WTC11 (cell line): ENCODE measurements at regions not wholly inside any gene's neighbourhood (a gene's known extent, or its start where the extent isn't known, plus 50 kb on each side); places are given as distances from the start of the nearest gene placed in this dataset.

Experiments
- ATAC-seq: fragments of 200-7000 bp; cut with Tn5 transposase; 2 replicates; pipeline ENCODE4 v1.10.0; 2021; ENCODE audit warnings: mild to moderate bottlenecking, moderate library complexity
- CTCF ChIA-PET: fragments of 300-600 bp; sonication (Branson Sonifier 250); formaldehyde crosslinking; loops from one replicate; lab custom pipeline; 2021; ENCODE audit warnings: antibody characterized with exemption; lab: Charles Lee
- POLR2A ChIA-PET: fragments of 350-600 bp; sonication (Branson Sonifier 250); formaldehyde crosslinking; loops from one replicate; lab custom pipeline; 2021; ENCODE audit warnings: antibody characterized with exemption; lab: Charles Lee
- DNase-seq: peaks from one replicate; pipeline ENCODE4 v3.0.0; 2021; ENCODE audit warnings: low spot score
- H3K27ac Mint-ChIP-seq: 2 replicates; pipeline ENCODE4 v1.8.0; 2021; ENCODE audit warnings: mixed read lengths
- H3K27me3 Mint-ChIP-seq: 2 replicates; pipeline ENCODE4 v1.8.0; 2021; ENCODE audit warnings: low read depth, mild to moderate bottlenecking, moderate library complexity, mixed read lengths
- H3K36me3 Mint-ChIP-seq: 2 replicates; pipeline ENCODE4 v1.8.0; 2021; ENCODE audit warnings: mixed read lengths
- H3K4me1 Mint-ChIP-seq: 2 replicates; pipeline ENCODE4 v1.8.0; 2022; ENCODE audit warnings: mixed read lengths
- H3K4me3 Mint-ChIP-seq: 2 replicates; pipeline ENCODE4 v1.8.0; 2021; ENCODE audit warnings: mild to moderate bottlenecking, moderate library complexity, mixed read lengths
- H3K9me3 Mint-ChIP-seq: 2 replicates; pipeline ENCODE4 v1.8.0; 2021; ENCODE audit warnings: mixed read lengths
- CDX4 ChIP-seq: fragments of 250-450 bp; sonication (Bioruptor Pico); IDR thresholded peaks from 2 replicates; pipeline ENCODE4 v1.9.0; 2021; ENCODE audit warnings: moderate library complexity, mild to moderate bottlenecking, inconsistent platforms, borderline replicate concordance
- HMGXB4 ChIP-seq: sonication (generic); formaldehyde crosslinking; IDR thresholded peaks from 2 replicates; pipeline ENCODE4 v1.8.1; 2023; ENCODE audit warnings: mild to moderate bottlenecking, moderate library complexity, missing genetic modification reagents
- IRF2 ChIP-seq: sonication (generic); formaldehyde crosslinking; IDR thresholded peaks from 2 replicates; pipeline ENCODE4 v1.8.0; 2022; ENCODE audit warnings: low read depth, missing genetic modification reagents, borderline replicate concordance
- JUN ChIP-seq: sonication (generic); formaldehyde crosslinking; IDR thresholded peaks from 2 replicates; pipeline ENCODE4 v1.8.0; 2023; ENCODE audit warnings: mild to moderate bottlenecking, missing genetic modification reagents
- MXD4 ChIP-seq: fragments of 250-450 bp; sonication (Bioruptor Pico); IDR thresholded peaks from 2 replicates; pipeline ENCODE4 v1.8.0; 2021; ENCODE audit warnings: mild to moderate bottlenecking, moderate library complexity, borderline replicate concordance
- SMAD3 ChIP-seq: sonication (generic); formaldehyde crosslinking; IDR thresholded peaks from 2 replicates; pipeline ENCODE4 v1.8.0; 2022; ENCODE audit warnings: missing genetic modification reagents, mild to moderate bottlenecking, borderline replicate concordance
- TEAD4 ChIP-seq: sonication (generic); formaldehyde crosslinking; IDR thresholded peaks from 2 replicates; pipeline ENCODE4 v1.8.0; 2022; ENCODE audit warnings: mild to moderate bottlenecking, missing genetic modification reagents
- ZBTB21 ChIP-seq: sonication (generic); formaldehyde crosslinking; IDR thresholded peaks from 2 replicates; pipeline ENCODE4 v1.8.1; 2023; ENCODE audit warnings: mild to moderate bottlenecking, missing genetic modification reagents, borderline replicate concordance
- ZNF138 ChIP-seq: sonication (generic); formaldehyde crosslinking; conservative IDR thresholded peaks from 2 replicates; pipeline ENCODE4 v1.8.1; 2022; ENCODE audit warnings: mild to moderate bottlenecking, moderate library complexity, missing genetic modification reagents
- ZNF232 ChIP-seq: sonication (generic); formaldehyde crosslinking; IDR thresholded peaks from 2 replicates; pipeline ENCODE4 v1.8.0; 2022; ENCODE audit warnings: mild to moderate bottlenecking, missing genetic modification reagents
- ZNF532 ChIP-seq: fragments of 250-450 bp; sonication (Bioruptor Pico); IDR thresholded peaks from 2 replicates; pipeline ENCODE4 v1.9.0; 2021; ENCODE audit warnings: mild to moderate bottlenecking, borderline replicate concordance
- ZNF671 ChIP-seq: fragments of 250-450 bp; sonication (Bioruptor Pico); IDR thresholded peaks from 2 replicates; pipeline ENCODE4 v1.8.0; 2021; ENCODE audit warnings: mild to moderate bottlenecking
- TF ChIP-seq, protein P1 (sequence below): sonication (generic); formaldehyde crosslinking; IDR thresholded peaks from 2 replicates; pipeline ENCODE4 v1.8.0; 2023; ENCODE audit warnings: missing genetic modification reagents, mild to moderate bottlenecking, borderline replicate concordance
- TF ChIP-seq, protein P2 (sequence below): sonication (generic); formaldehyde crosslinking; IDR thresholded peaks from 2 replicates; pipeline ENCODE4 v1.8.0; 2022; ENCODE audit warnings: mild to moderate bottlenecking, missing genetic modification reagents

GRCh38 chr5:109531262-109531661 lies 121.5 kb upstream of the PJA2 start:
- ChIA-PET POLR2A (no interaction called here), CTCF (no interaction called here)
- DNase-seq (no peak), ATAC-seq (no peak)
- TF ChIP-seq ZBTB21: no peak
- TF ChIP-seq CDX4: no peak
- TF ChIP-seq ZNF138 (CRISPR knock-in tag): no peak
- TF ChIP-seq, protein P1, sequence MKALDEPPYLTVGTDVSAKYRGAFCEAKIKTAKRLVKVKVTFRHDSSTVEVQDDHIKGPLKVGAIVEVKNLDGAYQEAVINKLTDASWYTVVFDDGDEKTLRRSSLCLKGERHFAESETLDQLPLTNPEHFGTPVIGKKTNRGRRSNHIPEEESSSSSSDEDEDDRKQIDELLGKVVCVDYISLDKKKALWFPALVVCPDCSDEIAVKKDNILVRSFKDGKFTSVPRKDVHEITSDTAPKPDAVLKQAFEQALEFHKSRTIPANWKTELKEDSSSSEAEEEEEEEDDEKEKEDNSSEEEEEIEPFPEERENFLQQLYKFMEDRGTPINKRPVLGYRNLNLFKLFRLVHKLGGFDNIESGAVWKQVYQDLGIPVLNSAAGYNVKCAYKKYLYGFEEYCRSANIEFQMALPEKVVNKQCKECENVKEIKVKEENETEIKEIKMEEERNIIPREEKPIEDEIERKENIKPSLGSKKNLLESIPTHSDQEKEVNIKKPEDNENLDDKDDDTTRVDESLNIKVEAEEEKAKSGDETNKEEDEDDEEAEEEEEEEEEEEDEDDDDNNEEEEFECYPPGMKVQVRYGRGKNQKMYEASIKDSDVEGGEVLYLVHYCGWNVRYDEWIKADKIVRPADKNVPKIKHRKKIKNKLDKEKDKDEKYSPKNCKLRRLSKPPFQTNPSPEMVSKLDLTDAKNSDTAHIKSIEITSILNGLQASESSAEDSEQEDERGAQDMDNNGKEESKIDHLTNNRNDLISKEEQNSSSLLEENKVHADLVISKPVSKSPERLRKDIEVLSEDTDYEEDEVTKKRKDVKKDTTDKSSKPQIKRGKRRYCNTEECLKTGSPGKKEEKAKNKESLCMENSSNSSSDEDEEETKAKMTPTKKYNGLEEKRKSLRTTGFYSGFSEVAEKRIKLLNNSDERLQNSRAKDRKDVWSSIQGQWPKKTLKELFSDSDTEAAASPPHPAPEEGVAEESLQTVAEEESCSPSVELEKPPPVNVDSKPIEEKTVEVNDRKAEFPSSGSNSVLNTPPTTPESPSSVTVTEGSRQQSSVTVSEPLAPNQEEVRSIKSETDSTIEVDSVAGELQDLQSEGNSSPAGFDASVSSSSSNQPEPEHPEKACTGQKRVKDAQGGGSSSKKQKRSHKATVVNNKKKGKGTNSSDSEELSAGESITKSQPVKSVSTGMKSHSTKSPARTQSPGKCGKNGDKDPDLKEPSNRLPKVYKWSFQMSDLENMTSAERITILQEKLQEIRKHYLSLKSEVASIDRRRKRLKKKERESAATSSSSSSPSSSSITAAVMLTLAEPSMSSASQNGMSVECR: no peak
- no peak for TF ChIP-seq IRF2 (CRISPR knock-in tag)
- TF ChIP-seq ZNF532: no peak
- no peak for TF ChIP-seq JUN (CRISPR knock-in tag)
- TF ChIP-seq ZNF671 (CRISPR knock-in tag): no peak
- no peak for TF ChIP-seq MXD4 (CRISPR knock-in tag)
- Mint-ChIP-seq H3K36me3 (no peaks in the 10 kb centered on the region), H3K9me3 (no peaks in the 10 kb centered on the region), H3K27ac (no peak overlapping the region), H3K27me3 (no peaks in the 10 kb centered on the region), H3K4me1 (no peaks in the 10 kb centered on the region), H3K4me3 (no peak overlapping the region)

GRCh38 chr5:109529987-109530386 lies 120.2 kb upstream of the PJA2 start:
- no peaks in the 10 kb centered on the region for H3K9me3 Mint-ChIP-seq
- no peak for TF ChIP-seq SMAD3
- TF ChIP-seq HMGXB4: no peak
- no peak for TF ChIP-seq ZNF232
- no peak for TF ChIP-seq TEAD4 (CRISPR knock-in tag)
- no peak for TF ChIP-seq ZNF138 (CRISPR knock-in tag)
- TF ChIP-seq, protein P2, sequence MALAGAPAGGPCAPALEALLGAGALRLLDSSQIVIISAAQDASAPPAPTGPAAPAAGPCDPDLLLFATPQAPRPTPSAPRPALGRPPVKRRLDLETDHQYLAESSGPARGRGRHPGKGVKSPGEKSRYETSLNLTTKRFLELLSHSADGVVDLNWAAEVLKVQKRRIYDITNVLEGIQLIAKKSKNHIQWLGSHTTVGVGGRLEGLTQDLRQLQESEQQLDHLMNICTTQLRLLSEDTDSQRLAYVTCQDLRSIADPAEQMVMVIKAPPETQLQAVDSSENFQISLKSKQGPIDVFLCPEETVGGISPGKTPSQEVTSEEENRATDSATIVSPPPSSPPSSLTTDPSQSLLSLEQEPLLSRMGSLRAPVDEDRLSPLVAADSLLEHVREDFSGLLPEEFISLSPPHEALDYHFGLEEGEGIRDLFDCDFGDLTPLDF (CRISPR knock-in tag): no peak
- TF ChIP-seq, protein P1: no peak

More at GRCh38 chr5:109529987-109530386, 120.2 kb upstream of the PJA2 start:
- no peak overlapping the region for H3K27ac Mint-ChIP-seq
- POLR2A ChIA-PET: no interaction called here
- ATAC-seq (no peak), DNase-seq (no peak)
- no peak overlapping the region for H3K4me3 Mint-ChIP-seq
- H3K4me1 Mint-ChIP-seq: no peaks in the 10 kb centered on the region
- no peaks in the 10 kb centered on the region for H3K36me3 Mint-ChIP-seq
- no peaks in the 10 kb centered on the region for H3K27me3 Mint-ChIP-seq
- CTCF ChIA-PET: interaction anchor here (0.7 kb wide), 1 partner anchor 159 kb away, joined by 3 read pairs; no protein-coding TSS in a partner anchor
